T47D (cell line): ENCODE measurements at regions not wholly inside any gene's neighbourhood (a gene's known extent, or its start where the extent isn't known, plus 50 kb on each side); places are given as distances from the start of the nearest gene placed in this dataset.
"Not testable (repeated sequence)": the region's sequence is repeated elsewhere in the genome, so short reads cannot be mapped to it uniquely, and the experiment has no call there.

Experiments
- DNase-seq, 2 experiments: peaks; one replicate each; pipeline versions ENCODE4 v3.0.0 to v3.0.0-alpha.2; 2011 to 2012; ENCODE audit warnings: low read depth in 1 of 2, low spot score in 1 of 2
- JUND ChIP-seq: IDR thresholded peaks from 2 replicates; pipeline ENCODE4 v1.6.1; 2012; ENCODE audit warnings: low read depth
- in situ Hi-C: cut with HindIII; loops from 2 replicates; pipeline ENCODE4 v1.10.0; 2016; ENCODE audit warnings: low sequenced_read_pairs, low pct_unique_long_range_greater_than_20kb

GRCh38 chrX:93177930-93178329 lies 495.4 kb downstream of the NAP1L3 start:
- TF ChIP-seq JUND, result no peak
- in situ Hi-C loops, result no loop called here
- DNase-seq, result no peak

GRCh38 chrX:93169771-93170170 lies 503.6 kb downstream of the NAP1L3 start:
- no peak for DNase-seq
- in situ Hi-C loops, result no loop called here
- TF ChIP-seq JUND, result no peak

- in situ Hi-C loops, result no loop called here
- DNase-seq, result peak in 1 of 2 experiments; percentile 1
- TF ChIP-seq JUND, result no peak
Observed at GRCh38 chrX:93120805-93121204, 552.6 kb downstream of the NAP1L3 start.

GRCh38 chrX:93103353-93104067 lies 569.9 kb downstream of the NAP1L3 start:
- in situ Hi-C loops, DNase-seq: not testable (repeated sequence)

- in situ Hi-C loops, DNase-seq: not testable (repeated sequence)
Observed at GRCh38 chrX:93095535-93095934, 577.8 kb downstream of the NAP1L3 start.

GRCh38 chrX:93078906-93079305 lies 594.5 kb downstream of the NAP1L3 start:
- DNase-seq, in situ Hi-C loops: not testable (repeated sequence)

- in situ Hi-C loops, DNase-seq: not testable (repeated sequence)
Observed at GRCh38 chrX:93055264-93055663, 618.1 kb downstream of the NAP1L3 start.

GRCh38 chrX:93019841-93020240 lies 653.5 kb downstream of the NAP1L3 start:
- in situ Hi-C loops, DNase-seq: not testable (repeated sequence)

GRCh38 chrX:93014481-93015030 lies 658.8 kb downstream of the NAP1L3 start:
- in situ Hi-C loops, DNase-seq: not testable (repeated sequence)
